ENCODE measurements at regions not wholly inside any gene's neighbourhood (a gene's known extent, or its start where the extent isn't known, plus 50 kb on each side); places are given as distances from the start of the nearest gene placed in this dataset.

- Histone ChIP-seq H3K27ac (ENCODE audit: low read length) (no peak overlapping the region), H3K27me3 (ENCODE audit: low read depth, low read length) (no peaks in the 10 kb centered on the region), H4K20me1 (ENCODE audit: insufficient read depth, low read length) (no peaks in the 10 kb centered on the region), H3K79me2 (ENCODE audit: low read length) (no peaks in the 10 kb centered on the region), H3K4me1 (ENCODE audit: low read length) (no peaks in the 10 kb centered on the region), H2AFZ (ENCODE audit: low read depth, low read length) (no peak overlapping the region), H3K36me3 (replicated peaks; ENCODE audit: low read depth, low read length) (no peaks in the 10 kb centered on the region), H3K4me2 (ENCODE audit: low read length) (no peak overlapping the region), H3K9me3 (ENCODE audit: insufficient read depth, low read length) (no peaks in the 10 kb centered on the region), H3K4me3 (ENCODE audit: low read length) (no peak overlapping the region), H3K9ac (ENCODE audit: low read length) (no peak overlapping the region)
- no peak for TF ChIP-seq EZH2phosphoT487 (IDR thresholded peaks at IDR 0.05; ENCODE audit: low read depth)
- no peak for TF ChIP-seq CTCF (IDR thresholded peaks at IDR 0.05; ENCODE audit: low read depth, low read length)
Measured at GRCh38 chr9:19564396-19565061, 155.7 kb downstream of the ACER2 start.

GRCh38 chr9:19555214-19555613, 146.4 kb downstream of the ACER2 start:
- Histone ChIP-seq H3K36me3 (replicated peaks; ENCODE audit: low read depth, low read length) (no peaks in the 10 kb centered on the region), H3K27ac (ENCODE audit: low read length) (no peak overlapping the region), H3K9me3 (ENCODE audit: insufficient read depth, low read length) (no peaks in the 10 kb centered on the region), H3K4me1 (ENCODE audit: low read length) (no peaks in the 10 kb centered on the region), H3K4me3 (ENCODE audit: low read length) (no peak overlapping the region), H4K20me1 (ENCODE audit: insufficient read depth, low read length) (no peaks in the 10 kb centered on the region), H3K79me2 (ENCODE audit: low read length) (no peaks in the 10 kb centered on the region), H3K9ac (ENCODE audit: low read length) (no peak overlapping the region), H3K4me2 (ENCODE audit: low read length) (no peak overlapping the region), H2AFZ (ENCODE audit: low read depth, low read length) (no peak overlapping the region), H3K27me3 (ENCODE audit: low read depth, low read length) (no peaks in the 10 kb centered on the region)
- TF ChIP-seq CTCF (IDR thresholded peaks at IDR 0.05; ENCODE audit: low read depth, low read length) (no peak), EZH2phosphoT487 (IDR thresholded peaks at IDR 0.05; ENCODE audit: low read depth) (no peak)

GRCh38 chr9:19554529-19554928, 145.7 kb downstream of the ACER2 start:
- H3K9me3 ChIP-seq (ENCODE audit: insufficient read depth, low read length), result no peaks in the 10 kb centered on the region
- H3K9ac ChIP-seq (ENCODE audit: low read length), result no peak overlapping the region
- H2AFZ ChIP-seq (ENCODE audit: low read depth, low read length), result no peak overlapping the region
- H3K36me3 ChIP-seq (replicated peaks; ENCODE audit: low read depth, low read length), result no peaks in the 10 kb centered on the region
- no peaks in the 10 kb centered on the region for H3K79me2 ChIP-seq (ENCODE audit: low read length)
- no peaks in the 10 kb centered on the region for H3K4me1 ChIP-seq (ENCODE audit: low read length)
- H3K4me3 ChIP-seq (ENCODE audit: low read length), result no peak overlapping the region
- no peak overlapping the region for H3K4me2 ChIP-seq (ENCODE audit: low read length)
- H3K27ac ChIP-seq (ENCODE audit: low read length), result no peak overlapping the region
- no peaks in the 10 kb centered on the region for H3K27me3 ChIP-seq (ENCODE audit: low read depth, low read length)
- TF ChIP-seq CTCF (IDR thresholded peaks at IDR 0.05; ENCODE audit: low read depth, low read length), result no peak
- no peak for TF ChIP-seq EZH2phosphoT487 (IDR thresholded peaks at IDR 0.05; ENCODE audit: low read depth)
- no peaks in the 10 kb centered on the region for H4K20me1 ChIP-seq (ENCODE audit: insufficient read depth, low read length)

DNA sequence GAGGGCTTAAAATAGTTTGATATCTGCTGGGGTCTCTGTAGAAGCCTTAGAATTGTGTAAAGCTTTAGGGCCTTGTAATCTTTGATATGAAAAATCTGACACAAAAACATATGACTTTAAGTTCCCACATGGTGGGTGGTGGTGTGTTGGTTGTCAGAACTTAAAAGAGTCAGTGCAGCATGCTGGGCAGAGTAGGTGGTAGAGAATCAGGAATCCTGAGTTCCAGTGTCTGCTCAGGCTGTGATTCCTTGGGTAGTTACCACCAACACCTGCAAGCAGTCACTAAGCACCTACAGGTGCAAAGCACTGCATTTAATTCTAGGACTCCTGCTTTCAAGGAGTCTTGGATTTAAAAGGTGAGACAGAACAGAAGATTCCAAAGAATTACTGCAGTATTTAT, 144.6 kb downstream of the ACER2 start:
- Histone ChIP-seq H2AFZ (ENCODE audit: low read depth, low read length) (no peak overlapping the region), H3K27me3 (ENCODE audit: low read depth, low read length) (no peaks in the 10 kb centered on the region), H3K4me2 (ENCODE audit: low read length) (no peak overlapping the region), H3K27ac (ENCODE audit: low read length) (no peak overlapping the region), H3K4me3 (ENCODE audit: low read length) (no peak overlapping the region), H3K4me1 (ENCODE audit: low read length) (no peaks in the 10 kb centered on the region), H3K79me2 (ENCODE audit: low read length) (no peaks in the 10 kb centered on the region), H3K9me3 (ENCODE audit: insufficient read depth, low read length) (no peaks in the 10 kb centered on the region), H4K20me1 (ENCODE audit: insufficient read depth, low read length) (no peaks in the 10 kb centered on the region), H3K36me3 (replicated peaks; ENCODE audit: low read depth, low read length) (no peaks in the 10 kb centered on the region), H3K9ac (ENCODE audit: low read length) (no peak overlapping the region)
- no peak for TF ChIP-seq CTCF (IDR thresholded peaks at IDR 0.05; ENCODE audit: low read depth, low read length)
- no peak for TF ChIP-seq EZH2phosphoT487 (IDR thresholded peaks at IDR 0.05; ENCODE audit: low read depth)

Measured in OCI-LY3 (cell line).